Keratinocyte (primary cell): ENCODE measurements at regions not wholly inside any gene's neighbourhood (a gene's known extent, or its start where the extent isn't known, plus 50 kb on each side); places are given as distances from the start of the nearest gene placed in this dataset.
A peak's percentile ranks its signal among the peaks of the same experiment; 100 is the strongest.

Experiments
- DNase-seq: peaks from one replicate; pipeline ENCODE4 v3.0.0-alpha.2; 2011; ENCODE audit warnings: low read depth, missing footprints, low spot score
- FAIRE-seq: peaks from 2 replicates; lab custom pipeline; 2011; peaks lifted over from hg19 to GRCh38; lab: Jason Lieb, UNC
- H2AFZ ChIP-seq: 2 replicates; pipeline ENCODE4 v1.6.0; 2012; ENCODE audit warnings: low read length, control low read depth, inconsistent platforms; ENCODE audit not compliant: control insufficient read depth
- H3K27ac ChIP-seq: 2 replicates; pipeline ENCODE4 v1.5.1; 2011; ENCODE audit warnings: low read length; ENCODE audit not compliant: control insufficient read depth, insufficient read depth
- H3K27me3 ChIP-seq: 3 replicates; pipeline ENCODE4 v1.6.0; 2011; ENCODE audit warnings: low read length; ENCODE audit not compliant: control insufficient read depth, insufficient read depth; ENCODE audit errors: extremely low read depth
- H3K36me3 ChIP-seq, 2 experiments: 2 replicates in 1 of 2; 3 replicates in 1 of 2; pipeline ENCODE4 v1.5.1; 2011; ENCODE audit warnings: low read length in 2 of 2, mild to moderate bottlenecking in 1 of 2; ENCODE audit not compliant: control insufficient read depth in 2 of 2, insufficient read depth in 2 of 2; ENCODE audit errors: extremely low read depth in 1 of 2
- H3K4me1 ChIP-seq: 3 replicates; pipeline ENCODE4 v1.5.1; 2011; ENCODE audit warnings: low read length; ENCODE audit not compliant: control insufficient read depth, insufficient read depth; ENCODE audit errors: extremely low read depth
- H3K4me2 ChIP-seq: 3 replicates; pipeline ENCODE4 v1.6.0; 2011; ENCODE audit warnings: low read depth, low read length; ENCODE audit not compliant: control insufficient read depth, insufficient read depth; ENCODE audit errors: extremely low read depth
- H3K4me3 ChIP-seq, 3 experiments: fragments of 200-600 bp in 1 of 3; sonication (generic) in 1 of 3; 2 replicates in 2 of 3; 3 replicates in 1 of 3; pipeline ENCODE4 v1.5.1; 2011 to 2016; ENCODE audit warnings: low read length in 3 of 3, mild to moderate bottlenecking in 3 of 3, control low read depth in 2 of 3, inconsistent platforms in 1 of 3, low read depth in 1 of 3, mixed read lengths in 1 of 3, mixed run types in 1 of 3, moderate library complexity in 1 of 3; ENCODE audit not compliant: control insufficient read depth in 2 of 3, insufficient read depth in 2 of 3; ENCODE audit errors: extremely low read depth in 1 of 3
- H3K79me2 ChIP-seq: 2 replicates; pipeline ENCODE4 v1.6.0; 2012; ENCODE audit warnings: low read length; ENCODE audit not compliant: control insufficient read depth, insufficient read depth
- H3K9ac ChIP-seq: 3 replicates; pipeline ENCODE4 v1.6.0; 2011; ENCODE audit warnings: low read length; ENCODE audit not compliant: control insufficient read depth, insufficient read depth; ENCODE audit errors: extremely low read depth
- H3K9me1 ChIP-seq: 3 replicates; pipeline ENCODE4 v1.6.0; 2011; ENCODE audit warnings: low read length; ENCODE audit not compliant: control insufficient read depth, insufficient read depth; ENCODE audit errors: extremely low read depth
- H3K9me3 ChIP-seq: 2 replicates; pipeline ENCODE4 v1.5.1; 2012; ENCODE audit warnings: low read depth, low read length; ENCODE audit not compliant: control insufficient read depth
- H4K20me1 ChIP-seq: 3 replicates; pipeline ENCODE4 v1.6.0; 2011; ENCODE audit warnings: low read length; ENCODE audit not compliant: control insufficient read depth, insufficient read depth; ENCODE audit errors: extremely low read depth
- EZH2 ChIP-seq: IDR thresholded peaks from one replicate; pipeline ENCODE4 v1.6.1; 2012; ENCODE audit warnings: inconsistent platforms, mild to moderate bottlenecking, low read length, moderate library complexity
- dilution Hi-C: fragments of 300-500 bp; cut with MboI; formaldehyde crosslinking; loops from one replicate; pipeline ENCODE4 v1.7.0; 2020; ENCODE audit warnings: low sequenced_read_pairs; ENCODE audit not compliant: extremely low pct_ligation_motif_present
- TF ChIP-seq, protein P1 (sequence below), 3 experiments: IDR thresholded peaks in 1 of 3; conservative IDR thresholded peaks in 1 of 3; optimal IDR thresholded peaks in 1 of 3; 2 replicates in 2 of 3; 3 replicates in 1 of 3; pipeline versions ENCODE3 to v1.5.1; 2011; ENCODE audit warnings: low read length in 3 of 3, mild to moderate bottlenecking in 3 of 3, moderate library complexity in 2 of 3, control low read depth in 1 of 3, inconsistent platforms in 1 of 3; ENCODE audit not compliant: insufficient read depth in 2 of 3; ENCODE audit errors: extremely low read depth in 1 of 3

DNA sequence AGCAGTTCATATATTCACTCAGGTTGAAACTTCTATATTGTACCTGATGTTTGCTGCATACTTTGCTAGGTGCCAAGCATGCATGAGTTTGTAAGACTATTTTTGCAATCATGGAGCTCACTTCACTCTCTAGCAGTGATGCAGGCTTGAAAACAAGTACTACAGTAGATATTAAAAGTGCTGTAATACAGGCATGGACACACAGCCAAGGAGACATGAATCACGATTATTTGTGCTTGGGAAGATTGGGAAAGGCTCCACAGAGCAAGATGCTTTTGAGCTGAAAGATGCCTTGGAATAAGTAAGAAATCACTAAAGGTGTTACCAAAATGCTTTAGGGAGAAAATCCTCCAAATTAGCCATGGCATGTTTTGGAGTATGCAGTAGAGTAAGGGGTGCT is 427.4 kb downstream of the UTRN start:
- no peak overlapping the region for H3K27ac ChIP-seq
- DNase-seq (no peak), FAIRE-seq (peak; percentile 67)
- H3K36me3 ChIP-seq = no peaks in the 10 kb centered on the region
- no peaks in the 10 kb centered on the region for H3K27me3 ChIP-seq
- no peaks in the 10 kb centered on the region for H3K79me2 ChIP-seq
- dilution Hi-C loops = no loop called here
- H2AFZ ChIP-seq = no peak overlapping the region
- peaks cover 31% of the 10 kb centered on the region for H3K4me1 ChIP-seq
- no peaks in the 10 kb centered on the region for H3K9me1 ChIP-seq
- H4K20me1 ChIP-seq = no peaks in the 10 kb centered on the region
- no peak overlapping the region for H3K4me2 ChIP-seq
- TF ChIP-seq EZH2 = no peak
- TF ChIP-seq, protein P1, sequence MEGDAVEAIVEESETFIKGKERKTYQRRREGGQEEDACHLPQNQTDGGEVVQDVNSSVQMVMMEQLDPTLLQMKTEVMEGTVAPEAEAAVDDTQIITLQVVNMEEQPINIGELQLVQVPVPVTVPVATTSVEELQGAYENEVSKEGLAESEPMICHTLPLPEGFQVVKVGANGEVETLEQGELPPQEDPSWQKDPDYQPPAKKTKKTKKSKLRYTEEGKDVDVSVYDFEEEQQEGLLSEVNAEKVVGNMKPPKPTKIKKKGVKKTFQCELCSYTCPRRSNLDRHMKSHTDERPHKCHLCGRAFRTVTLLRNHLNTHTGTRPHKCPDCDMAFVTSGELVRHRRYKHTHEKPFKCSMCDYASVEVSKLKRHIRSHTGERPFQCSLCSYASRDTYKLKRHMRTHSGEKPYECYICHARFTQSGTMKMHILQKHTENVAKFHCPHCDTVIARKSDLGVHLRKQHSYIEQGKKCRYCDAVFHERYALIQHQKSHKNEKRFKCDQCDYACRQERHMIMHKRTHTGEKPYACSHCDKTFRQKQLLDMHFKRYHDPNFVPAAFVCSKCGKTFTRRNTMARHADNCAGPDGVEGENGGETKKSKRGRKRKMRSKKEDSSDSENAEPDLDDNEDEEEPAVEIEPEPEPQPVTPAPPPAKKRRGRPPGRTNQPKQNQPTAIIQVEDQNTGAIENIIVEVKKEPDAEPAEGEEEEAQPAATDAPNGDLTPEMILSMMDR (optimal IDR thresholded peaks at IDR 0.05 in 1 of 3, IDR thresholded peaks at IDR 0.05 in 1 of 3, conservative IDR thresholded peaks at IDR 0.05 in 1 of 3; ENCODE audit: extremely low read depth in 1 of 3, insufficient read depth in 2 of 3, low read length in 3 of 3) = no peak
- no peaks in the 10 kb centered on the region for H3K9me3 ChIP-seq
- H3K9ac ChIP-seq = no peak overlapping the region
- H3K4me3 ChIP-seq = no peak overlapping the region

DNA sequence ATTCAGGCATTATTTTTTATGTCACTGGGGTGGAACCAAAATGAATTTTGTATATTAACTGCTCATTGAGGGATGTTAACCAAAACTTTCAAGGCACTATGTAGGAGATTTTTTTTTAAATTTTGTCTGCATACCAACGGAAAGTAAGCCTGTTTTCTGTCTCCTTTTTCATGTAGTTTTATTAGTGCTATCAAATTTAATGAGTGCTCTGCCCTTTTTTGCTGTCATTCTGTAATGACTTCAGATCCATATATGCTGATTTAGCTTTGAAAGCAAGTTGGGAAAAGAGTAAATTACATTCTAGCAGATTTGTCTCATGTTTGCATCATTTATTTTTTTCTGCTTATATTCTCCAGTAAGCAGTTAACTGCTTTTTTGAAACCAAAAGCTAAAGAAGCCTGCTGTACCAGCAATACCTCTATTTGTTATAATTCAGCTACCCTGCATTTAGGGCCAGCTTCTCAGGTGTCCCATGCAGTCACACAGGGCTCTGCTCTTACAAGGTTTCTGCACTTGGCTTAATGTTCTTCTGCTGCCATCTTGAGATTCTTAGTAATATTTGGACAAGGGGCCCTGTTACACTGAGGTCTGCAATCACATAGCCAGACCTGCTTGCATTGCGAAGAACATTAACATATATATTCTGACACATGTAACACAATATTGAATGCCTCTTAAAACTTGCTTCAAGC is 429.0 kb downstream of the UTRN start:
- Histone ChIP-seq H4K20me1 (no peaks in the 10 kb centered on the region), H3K4me2 (no peak overlapping the region), H3K27ac (no peak overlapping the region), H3K36me3 (no peaks in the 10 kb centered on the region), H3K79me2 (no peaks in the 10 kb centered on the region), H3K9ac (no peak overlapping the region), H2AFZ (no peak overlapping the region), H3K9me1 (no peaks in the 10 kb centered on the region), H3K27me3 (no peaks in the 10 kb centered on the region), H3K9me3 (no peaks in the 10 kb centered on the region), H3K4me1 (peaks cover 41% of the 10 kb centered on the region), H3K4me3 (no peak overlapping the region)
- dilution Hi-C loops = no loop called here
- FAIRE-seq (no peak), DNase-seq (no peak)
- TF ChIP-seq, protein P1 (optimal IDR thresholded peaks at IDR 0.05 in 1 of 3, IDR thresholded peaks at IDR 0.05 in 1 of 3, conservative IDR thresholded peaks at IDR 0.05 in 1 of 3; ENCODE audit: extremely low read depth in 1 of 3, insufficient read depth in 2 of 3, low read length in 3 of 3) = no peak
- TF ChIP-seq EZH2 = no peak
